GM12874 (cell line): ENCODE measurements at regions not wholly inside any gene's neighbourhood (a gene's known extent, or its start where the extent isn't known, plus 50 kb on each side); places are given as distances from the start of the nearest gene placed in this dataset.
A peak's percentile ranks its signal among the peaks of the same experiment; 100 is the strongest.

Experiments
- TF ChIP-seq, protein P1 (sequence below): IDR thresholded peaks from 2 replicates; pipeline ENCODE4 v1.5.1; 2011; ENCODE audit warnings: low read depth, mild to moderate bottlenecking, control low read depth, low read length, moderate library complexity; ENCODE audit not compliant: insufficient read depth

DNA sequence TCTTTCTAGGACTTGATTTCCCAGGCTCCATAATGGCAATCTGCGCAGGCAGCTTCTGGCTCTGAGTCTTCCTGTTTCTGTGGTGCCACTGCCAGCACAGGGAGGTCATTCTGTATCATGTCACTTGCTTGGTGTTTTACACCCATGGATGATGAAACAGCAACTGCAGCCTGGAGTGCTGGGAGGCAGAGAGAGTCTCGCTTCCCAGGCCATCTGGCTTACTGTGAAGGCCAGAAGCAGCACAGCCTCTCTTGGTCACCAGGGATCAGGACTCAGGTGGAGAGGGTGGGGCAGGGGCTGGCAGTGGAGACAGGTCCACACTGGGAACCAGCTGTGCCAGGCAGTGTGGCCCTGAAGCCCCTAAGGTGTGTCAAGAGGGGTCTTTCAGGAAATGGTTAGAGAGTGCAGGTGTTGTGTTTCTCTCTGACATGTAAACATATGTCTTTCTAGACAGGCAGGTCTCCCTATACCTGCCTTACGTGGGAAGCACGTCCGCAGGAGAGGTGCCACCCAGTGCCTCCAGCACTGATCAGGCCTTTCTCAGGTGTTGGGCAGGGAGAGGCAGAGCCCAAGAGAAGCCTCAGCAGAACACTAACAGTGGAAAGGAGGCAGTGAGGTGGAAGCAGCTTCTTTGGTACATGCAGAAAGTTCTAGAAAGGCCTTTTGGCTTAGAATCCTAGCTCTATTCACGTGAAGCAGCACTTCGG is 71.4 kb downstream of the INSIG1 start:
- TF ChIP-seq, protein P1, sequence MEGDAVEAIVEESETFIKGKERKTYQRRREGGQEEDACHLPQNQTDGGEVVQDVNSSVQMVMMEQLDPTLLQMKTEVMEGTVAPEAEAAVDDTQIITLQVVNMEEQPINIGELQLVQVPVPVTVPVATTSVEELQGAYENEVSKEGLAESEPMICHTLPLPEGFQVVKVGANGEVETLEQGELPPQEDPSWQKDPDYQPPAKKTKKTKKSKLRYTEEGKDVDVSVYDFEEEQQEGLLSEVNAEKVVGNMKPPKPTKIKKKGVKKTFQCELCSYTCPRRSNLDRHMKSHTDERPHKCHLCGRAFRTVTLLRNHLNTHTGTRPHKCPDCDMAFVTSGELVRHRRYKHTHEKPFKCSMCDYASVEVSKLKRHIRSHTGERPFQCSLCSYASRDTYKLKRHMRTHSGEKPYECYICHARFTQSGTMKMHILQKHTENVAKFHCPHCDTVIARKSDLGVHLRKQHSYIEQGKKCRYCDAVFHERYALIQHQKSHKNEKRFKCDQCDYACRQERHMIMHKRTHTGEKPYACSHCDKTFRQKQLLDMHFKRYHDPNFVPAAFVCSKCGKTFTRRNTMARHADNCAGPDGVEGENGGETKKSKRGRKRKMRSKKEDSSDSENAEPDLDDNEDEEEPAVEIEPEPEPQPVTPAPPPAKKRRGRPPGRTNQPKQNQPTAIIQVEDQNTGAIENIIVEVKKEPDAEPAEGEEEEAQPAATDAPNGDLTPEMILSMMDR: no peak

DNA sequence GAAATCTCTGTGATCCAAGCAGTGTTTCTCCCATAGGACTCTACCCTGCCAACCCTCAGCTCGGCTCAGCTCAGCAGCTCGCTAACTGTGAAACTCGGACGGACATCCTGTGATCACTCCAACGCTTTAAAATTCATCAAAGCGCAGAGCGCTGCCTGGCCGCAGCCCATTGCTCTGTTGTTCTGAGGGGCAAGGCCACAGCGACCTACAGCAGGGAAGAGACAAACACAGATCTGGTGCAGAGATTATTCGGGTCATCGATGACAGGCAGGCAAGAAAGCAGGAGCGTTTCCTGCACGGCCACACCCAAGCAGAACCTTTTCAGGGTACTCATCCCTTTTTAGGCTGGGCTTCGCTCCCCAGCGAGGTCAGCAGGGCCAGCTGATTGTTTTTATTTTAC is 72.1 kb downstream of the INSIG1 start:
- TF ChIP-seq, protein P1: no peak

DNA sequence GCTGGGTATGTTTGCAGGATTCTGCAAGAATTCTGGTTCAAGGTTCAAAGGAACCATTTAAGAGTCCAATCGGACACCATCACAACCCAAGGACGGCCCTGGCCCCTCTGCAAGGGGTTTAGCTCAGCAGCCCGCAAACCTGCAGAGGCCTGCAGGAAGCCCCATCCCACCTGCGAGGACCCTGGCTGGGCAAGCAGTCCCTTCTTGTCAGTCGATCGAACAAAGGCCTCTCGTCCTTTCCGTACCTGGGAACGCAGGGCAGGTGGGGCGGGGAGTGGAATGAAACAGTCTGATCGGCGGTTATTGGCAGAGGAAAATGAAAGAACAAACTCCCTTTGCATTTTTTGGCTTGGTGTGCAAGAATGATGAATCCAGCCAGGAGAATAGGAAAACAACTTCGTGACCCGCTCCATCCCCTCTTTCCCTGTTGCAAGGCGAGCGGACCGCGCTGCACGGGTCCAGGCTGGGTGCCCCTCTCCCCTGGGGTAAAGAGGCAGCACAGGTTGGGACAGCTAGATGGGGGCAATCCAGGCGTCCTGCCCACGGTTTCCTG is 73.7 kb downstream of the INSIG1 start:
- TF ChIP-seq, protein P1: no peak

DNA sequence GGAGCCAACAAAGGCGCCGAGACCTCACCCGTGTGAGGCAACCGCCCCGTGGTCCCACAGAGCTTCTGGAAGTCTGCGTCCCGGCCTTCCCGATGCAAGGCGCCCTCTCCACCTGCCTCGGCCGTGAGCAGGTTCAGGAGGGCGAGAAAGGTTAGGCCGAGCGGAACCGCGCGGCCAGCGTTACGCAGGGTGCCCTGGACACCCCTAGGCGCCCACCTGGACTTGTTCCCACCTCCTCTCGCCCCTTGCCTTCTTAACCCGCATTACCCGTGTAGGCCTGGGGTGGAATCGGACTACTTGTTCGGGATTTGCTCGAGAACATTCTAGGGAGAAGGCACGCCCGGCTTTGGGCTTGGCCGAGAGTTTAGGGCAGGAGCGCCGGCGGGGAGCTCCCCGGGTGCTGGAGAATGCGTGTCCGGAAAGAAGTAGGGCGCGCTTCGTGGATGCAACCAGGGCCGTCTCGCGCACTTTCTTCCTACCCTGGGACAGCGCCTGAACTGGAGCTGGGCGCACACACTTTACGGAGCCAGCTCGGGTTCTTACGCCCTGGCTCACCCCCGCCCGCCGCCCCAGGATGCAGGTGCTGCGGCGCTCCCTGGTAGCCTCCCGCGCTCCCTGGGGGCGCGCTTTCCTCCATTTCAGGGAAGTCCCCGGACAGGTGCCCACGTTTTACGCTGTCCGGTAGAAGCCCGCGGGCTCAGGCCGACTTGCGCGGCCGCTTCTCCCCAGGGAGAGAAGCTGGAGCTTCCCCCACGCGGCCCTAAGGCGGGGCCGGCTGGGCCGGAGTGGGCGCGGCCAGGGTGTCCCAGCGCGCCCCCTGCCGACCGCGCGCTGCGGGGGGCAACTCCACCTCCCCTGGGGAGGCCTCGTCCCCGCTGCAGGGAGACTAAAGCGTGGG is 74.5 kb downstream of the INSIG1 start:
- TF ChIP-seq, protein P1: peak; percentile 65

DNA sequence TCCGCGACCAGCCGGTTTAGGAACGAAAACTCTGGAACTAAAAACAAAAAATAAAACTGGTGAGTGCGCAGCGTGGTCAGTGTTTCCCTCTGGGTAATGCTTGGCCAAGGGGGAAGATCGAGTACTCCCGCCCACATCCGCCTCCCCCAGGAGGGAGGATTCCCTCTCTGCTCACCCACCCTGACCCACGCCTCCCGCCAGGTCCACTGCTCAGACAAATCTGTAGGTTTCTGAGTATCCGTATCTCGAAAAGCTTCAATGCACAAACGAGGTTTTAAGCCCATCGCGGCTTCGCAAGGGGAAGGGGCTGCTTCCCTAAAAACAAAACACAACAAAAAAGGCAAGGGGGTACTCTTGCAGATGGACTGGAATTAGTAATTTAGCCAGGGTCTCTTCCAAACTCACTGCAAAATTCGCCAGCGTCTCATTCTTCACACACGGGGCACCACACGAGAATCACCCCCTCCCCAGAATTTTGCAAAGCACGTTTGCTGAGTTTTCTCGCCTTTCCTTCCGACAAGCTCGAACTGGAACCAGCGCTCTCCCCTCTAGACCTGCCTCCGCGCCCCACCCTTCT is 75.2 kb downstream of the INSIG1 start:
- TF ChIP-seq, protein P1: no peak

DNA sequence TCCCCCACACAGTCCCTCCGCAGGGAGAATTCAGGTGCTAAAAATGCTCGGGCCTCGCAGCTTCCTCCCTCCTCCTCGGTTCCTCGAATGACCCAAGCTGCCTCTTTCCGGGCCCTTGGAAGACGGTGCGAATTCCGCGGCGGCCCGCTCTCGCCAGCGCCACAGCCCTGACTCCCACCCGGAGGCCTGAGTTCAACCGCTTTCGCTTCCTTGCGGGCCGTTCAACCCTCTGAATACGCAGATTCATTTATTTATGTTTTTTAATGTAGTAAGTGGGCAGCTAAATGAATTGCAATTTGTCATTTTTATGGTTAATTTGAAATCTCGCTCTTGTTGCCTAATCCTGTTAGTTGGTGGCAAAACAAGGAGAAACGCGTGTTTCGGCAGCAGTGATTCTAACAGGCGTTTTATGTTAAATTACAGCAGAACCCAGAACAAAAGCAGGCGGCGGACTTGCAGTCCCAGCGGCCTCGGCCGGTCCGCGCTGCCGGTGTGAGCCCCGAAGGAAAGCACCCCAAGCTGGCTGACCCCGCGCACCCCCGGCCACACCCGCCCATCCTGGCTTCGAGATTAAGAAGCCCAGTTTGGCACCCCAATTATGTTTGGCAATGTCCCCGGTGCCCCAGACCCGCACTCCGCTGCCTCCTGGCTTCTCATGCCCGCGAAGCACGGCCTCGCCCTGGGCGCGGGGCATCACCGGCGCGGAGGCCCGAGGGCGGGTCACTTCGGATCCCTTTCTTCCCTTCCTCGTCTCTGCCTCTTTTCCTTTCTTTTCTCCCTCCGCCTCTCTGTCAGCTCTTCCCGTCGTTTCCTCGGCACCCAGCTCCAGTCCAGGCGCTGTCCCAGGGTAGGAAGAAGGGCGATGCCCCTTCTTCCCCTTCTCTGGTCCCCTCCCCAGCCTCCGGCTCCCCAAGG is 75.9 kb downstream of the INSIG1 start:
- TF ChIP-seq, protein P1: no peak
